Activated CD4-positive, alpha-beta T cell treated with anti-CD3 and anti-CD28 coated beads for 4 hours (primary cell): ENCODE measurements at regions not wholly inside any gene's neighbourhood (a gene's known extent, or its start where the extent isn't known, plus 50 kb on each side); places are given as distances from the start of the nearest gene placed in this dataset.

Source experiments
- DNase-seq, 2 donors: peaks; one replicate each; pipeline ENCODE4 v3.0.0-alpha.2; 2020

- no peak for DNase-seq
Observed at GRCh38 chr2:217436386-217436785, 566.4 kb downstream of the TNS1 start.

- no peak for DNase-seq
Observed at GRCh38 chr2:217434180-217434975, 568.4 kb downstream of the TNS1 start.

- DNase-seq: no peak
Observed at GRCh38 chr2:217433522-217433921, 569.3 kb downstream of the TNS1 start.

- no peak for DNase-seq
Observed at GRCh38 chr2:217431577-217432269, 571.1 kb downstream of the TNS1 start.

GRCh38 chr2:217430916-217431576, 571.2 kb upstream of the TNP1 start:
- no peak for DNase-seq

- no peak for DNase-seq
Observed at GRCh38 chr2:217429981-217430500, 570.2 kb upstream of the TNP1 start.

- DNase-seq: no peak
Observed at GRCh38 chr2:217421834-217422233, 562.0 kb upstream of the TNP1 start.

- no peak for DNase-seq
Observed at GRCh38 chr2:217420854-217421253, 561.0 kb upstream of the TNP1 start.

GRCh38 chr2:217419055-217419671, 559.3 kb upstream of the TNP1 start:
- no peak for DNase-seq

GRCh38 chr2:217418544-217418943, 558.7 kb upstream of the TNP1 start:
- DNase-seq: no peak

- DNase-seq: no peak
Observed at GRCh38 chr2:217418090-217418489, 558.2 kb upstream of the TNP1 start.

GRCh38 chr2:217417536-217417935, 557.7 kb upstream of the TNP1 start:
- no peak for DNase-seq

- DNase-seq: no peak
Observed at GRCh38 chr2:217415316-217415715, 555.5 kb upstream of the TNP1 start.

- DNase-seq: no peak
Observed at GRCh38 chr2:217414429-217414828, 554.6 kb upstream of the TNP1 start.

- no peak for DNase-seq
Observed at GRCh38 chr2:217413193-217413592, 553.3 kb upstream of the TNP1 start.

- no peak for DNase-seq
Observed at GRCh38 chr2:217412721-217413120, 552.9 kb upstream of the TNP1 start.

GRCh38 chr2:217412277-217412676, 552.4 kb upstream of the TNP1 start:
- no peak for DNase-seq

GRCh38 chr2:217410681-217410960, 550.8 kb upstream of the TNP1 start:
- DNase-seq: no peak

GRCh38 chr2:217409949-217410680, 550.3 kb upstream of the TNP1 start:
- DNase-seq: no peak

- no peak for DNase-seq
Observed at GRCh38 chr2:217407362-217407761, 547.5 kb upstream of the TNP1 start.

- DNase-seq: no peak
Observed at GRCh38 chr2:217404236-217404760, 544.4 kb upstream of the TNP1 start.

GRCh38 chr2:217402761-217403383, 543.0 kb upstream of the TNP1 start:
- DNase-seq: no peak
